ENCODE measurements at regions not wholly inside any gene's neighbourhood (a gene's known extent, or its start where the extent isn't known, plus 50 kb on each side); places are given as distances from the start of the nearest gene placed in this dataset.

DNA sequence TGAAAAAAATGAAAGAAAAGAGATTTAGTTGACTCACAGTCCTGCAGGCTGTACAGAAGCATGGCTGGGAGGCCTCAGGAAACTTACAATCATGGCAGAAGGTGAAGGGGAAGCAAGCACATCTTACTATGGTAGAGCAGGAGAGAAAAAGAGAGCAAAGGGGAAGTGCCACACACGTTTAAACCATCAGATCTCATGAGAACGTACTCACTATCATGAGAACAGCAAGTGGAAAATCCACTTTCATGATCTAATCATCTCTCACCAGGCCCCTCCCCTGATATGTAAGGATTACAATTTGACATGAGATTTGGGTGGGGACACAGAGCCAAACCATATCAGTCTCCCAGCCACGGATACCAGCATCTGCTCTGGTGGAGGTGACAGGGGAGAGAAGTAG, 50.8 kb upstream of the CPOX start:
- no peak overlapping the region for H3K4me3 ChIP-seq (ENCODE audit: low read depth, low read length)
- no peaks in the 10 kb centered on the region for H3K4me1 ChIP-seq (ENCODE audit: control insufficient read depth, insufficient read depth, low read length, unreplicated experiment)
- no peaks in the 10 kb centered on the region for H3K27me3 ChIP-seq (ENCODE audit: insufficient read depth, low read length)
- H2AFZ ChIP-seq (ENCODE audit: low read length, unreplicated experiment) = no peak overlapping the region
- H3K36me3 ChIP-seq (ENCODE audit: insufficient read depth, low read length) = no peaks in the 10 kb centered on the region
- no peak overlapping the region for H3K27ac ChIP-seq (ENCODE audit: low read depth, low read length)
- H3K79me2 ChIP-seq (ENCODE audit: control insufficient read depth, insufficient read depth, low read length, unreplicated experiment) = no peaks in the 10 kb centered on the region

DNA sequence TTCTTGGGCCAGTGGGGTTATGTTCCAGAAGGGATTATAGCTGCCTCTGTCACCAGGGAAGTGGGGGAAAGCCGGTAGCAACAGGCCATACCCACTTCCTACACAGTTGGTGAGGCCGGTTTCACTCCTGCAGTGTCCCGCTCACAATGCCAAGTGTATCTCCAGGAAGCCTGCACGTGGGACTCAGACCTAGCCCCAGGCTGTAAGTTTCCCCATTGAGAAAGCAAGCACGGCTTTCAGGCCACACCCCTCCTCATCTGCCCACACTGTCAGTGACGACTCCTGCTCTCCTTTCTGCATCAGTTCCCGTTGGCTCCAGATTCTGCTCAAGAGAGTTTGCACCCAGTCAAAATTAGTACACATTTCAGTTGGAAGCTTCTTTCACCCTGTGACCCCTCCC, 51.6 kb upstream of the CPOX start:
- no peaks in the 10 kb centered on the region for H3K36me3 ChIP-seq (ENCODE audit: insufficient read depth, low read length)
- H3K27ac ChIP-seq (ENCODE audit: low read depth, low read length) = no peak overlapping the region
- no peaks in the 10 kb centered on the region for H3K79me2 ChIP-seq (ENCODE audit: control insufficient read depth, insufficient read depth, low read length, unreplicated experiment)
- no peak overlapping the region for H2AFZ ChIP-seq (ENCODE audit: low read length, unreplicated experiment)
- no peaks in the 10 kb centered on the region for H3K27me3 ChIP-seq (ENCODE audit: insufficient read depth, low read length)
- H3K4me1 ChIP-seq (ENCODE audit: control insufficient read depth, insufficient read depth, low read length, unreplicated experiment) = no peaks in the 10 kb centered on the region
- H3K4me3 ChIP-seq (ENCODE audit: low read depth, low read length) = no peak overlapping the region

DNA sequence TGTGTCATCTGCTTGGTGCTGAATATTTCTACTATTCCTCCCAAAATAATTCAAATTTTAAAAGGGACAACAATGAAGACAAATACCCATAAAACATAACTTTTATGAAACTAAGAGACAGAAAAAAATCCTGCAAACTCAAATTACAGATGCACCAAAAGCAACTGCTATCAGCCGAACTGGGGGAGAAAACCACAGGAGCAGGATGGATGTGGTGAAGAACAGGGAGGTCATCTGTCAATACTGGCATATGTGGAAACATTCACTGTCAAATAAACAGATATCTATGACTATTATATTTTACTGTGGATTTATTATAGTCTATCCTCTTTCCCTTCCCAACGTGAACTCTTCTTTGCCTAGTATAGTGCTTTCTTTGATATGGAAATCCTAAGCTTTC, 53.3 kb upstream of the CPOX start:
- H3K79me2 ChIP-seq (ENCODE audit: control insufficient read depth, insufficient read depth, low read length, unreplicated experiment) = no peaks in the 10 kb centered on the region

DNA sequence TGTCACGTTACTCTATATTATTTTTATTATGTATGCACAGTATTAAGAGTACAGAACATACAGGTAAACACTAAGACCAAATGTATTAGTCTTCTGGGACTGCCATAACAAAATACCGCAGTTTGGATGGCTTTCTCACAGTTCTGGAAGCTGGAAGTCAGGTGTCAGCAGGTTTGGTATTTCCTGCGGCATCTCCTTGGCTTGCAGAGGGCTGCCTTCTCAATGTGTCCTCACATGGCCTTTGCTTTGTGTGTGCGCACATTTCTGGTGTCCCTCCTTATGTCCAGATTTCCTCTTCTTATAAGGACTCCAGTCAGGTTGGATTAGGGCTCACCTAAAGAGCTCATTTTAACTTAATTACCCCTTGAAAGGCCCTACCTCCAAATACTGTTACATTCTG, 53.8 kb upstream of the CPOX start:
- Histone ChIP-seq H3K27ac (ENCODE audit: low read depth, low read length) (no peak overlapping the region), H2AFZ (ENCODE audit: low read length, unreplicated experiment) (no peak overlapping the region), H3K36me3 (ENCODE audit: insufficient read depth, low read length) (no peaks in the 10 kb centered on the region), H3K4me1 (ENCODE audit: control insufficient read depth, insufficient read depth, low read length, unreplicated experiment) (no peaks in the 10 kb centered on the region), H3K79me2 (ENCODE audit: control insufficient read depth, insufficient read depth, low read length, unreplicated experiment) (no peaks in the 10 kb centered on the region), H3K27me3 (ENCODE audit: insufficient read depth, low read length) (no peaks in the 10 kb centered on the region), H3K4me3 (ENCODE audit: low read depth, low read length) (no peak overlapping the region)

More for the DNA sequence above, 53.3 kb upstream of the CPOX start:
- Histone ChIP-seq H3K4me3 (ENCODE audit: low read depth, low read length) (no peak overlapping the region), H3K27ac (ENCODE audit: low read depth, low read length) (no peak overlapping the region), H3K36me3 (ENCODE audit: insufficient read depth, low read length) (no peaks in the 10 kb centered on the region), H3K4me1 (ENCODE audit: control insufficient read depth, insufficient read depth, low read length, unreplicated experiment) (no peaks in the 10 kb centered on the region), H2AFZ (ENCODE audit: low read length, unreplicated experiment) (no peak overlapping the region), H3K27me3 (ENCODE audit: insufficient read depth, low read length) (no peaks in the 10 kb centered on the region)

DNA sequence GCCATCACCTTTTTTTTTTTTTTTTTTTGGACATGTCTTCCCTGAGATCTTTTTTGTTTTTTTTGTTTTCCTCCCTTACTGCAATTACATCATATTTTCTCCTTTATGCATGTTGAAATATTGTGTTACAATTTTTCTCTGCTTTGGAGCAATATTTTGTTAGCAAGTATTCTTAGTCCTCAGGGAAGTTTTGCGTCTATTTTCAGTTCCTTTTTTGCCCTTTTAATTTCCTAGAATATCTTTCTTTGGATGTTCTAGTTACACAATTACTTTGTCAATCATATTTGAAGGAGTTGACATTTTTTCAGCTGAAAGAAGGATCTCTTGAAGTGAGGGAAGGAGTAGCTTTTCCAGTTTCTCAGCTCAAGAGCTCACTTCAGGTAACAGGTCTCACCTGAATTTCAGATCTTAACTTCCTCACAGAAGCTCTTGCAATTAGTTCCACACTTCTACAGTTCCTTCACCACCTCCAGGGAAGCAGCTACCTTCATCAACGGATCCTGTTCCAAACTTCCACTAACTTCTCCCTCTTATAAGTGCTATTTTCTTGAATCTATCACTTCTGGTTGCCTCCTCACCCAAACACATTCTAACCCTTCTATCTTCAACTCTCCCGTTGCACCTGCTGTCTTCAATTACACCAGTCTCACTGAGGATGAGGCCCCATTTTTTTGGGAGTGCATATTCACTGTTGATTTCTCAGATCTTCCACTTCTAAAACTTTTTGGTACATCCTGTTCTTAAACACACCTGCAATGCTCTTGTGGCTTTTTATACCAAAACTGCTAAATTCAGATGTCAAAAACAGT, 57.8 kb upstream of the CPOX start:
- Histone ChIP-seq H3K27ac (ENCODE audit: low read depth, low read length) (no peak overlapping the region), H3K4me1 (ENCODE audit: control insufficient read depth, insufficient read depth, low read length, unreplicated experiment) (no peaks in the 10 kb centered on the region), H3K27me3 (ENCODE audit: insufficient read depth, low read length) (no peaks in the 10 kb centered on the region), H3K4me3 (ENCODE audit: low read depth, low read length) (no peak overlapping the region), H2AFZ (ENCODE audit: low read length, unreplicated experiment) (no peak overlapping the region), H3K79me2 (ENCODE audit: control insufficient read depth, insufficient read depth, low read length, unreplicated experiment) (no peaks in the 10 kb centered on the region), H3K36me3 (ENCODE audit: insufficient read depth, low read length) (no peaks in the 10 kb centered on the region)

DNA sequence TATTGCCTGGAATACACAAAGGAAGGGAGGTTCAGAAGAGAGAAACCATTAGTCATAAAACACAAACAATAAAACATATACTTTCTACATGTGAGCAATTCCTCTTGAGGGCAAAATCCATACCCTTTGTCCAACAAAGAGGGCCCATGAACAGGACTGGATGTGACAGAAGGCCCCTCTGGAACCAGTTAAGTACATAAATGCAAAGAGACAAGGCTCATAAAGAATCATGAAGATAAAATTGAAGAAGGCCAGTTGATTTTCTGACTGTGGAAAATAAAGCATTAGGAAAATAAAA, 58.3 kb upstream of the CPOX start:
- Histone ChIP-seq H3K4me3 (ENCODE audit: low read depth, low read length) (no peak overlapping the region), H3K27me3 (ENCODE audit: insufficient read depth, low read length) (no peaks in the 10 kb centered on the region), H2AFZ (ENCODE audit: low read length, unreplicated experiment) (no peak overlapping the region), H3K4me1 (ENCODE audit: control insufficient read depth, insufficient read depth, low read length, unreplicated experiment) (no peaks in the 10 kb centered on the region), H3K36me3 (ENCODE audit: insufficient read depth, low read length) (no peaks in the 10 kb centered on the region), H3K27ac (ENCODE audit: low read depth, low read length) (no peak overlapping the region), H3K79me2 (ENCODE audit: control insufficient read depth, insufficient read depth, low read length, unreplicated experiment) (no peaks in the 10 kb centered on the region)

DNA sequence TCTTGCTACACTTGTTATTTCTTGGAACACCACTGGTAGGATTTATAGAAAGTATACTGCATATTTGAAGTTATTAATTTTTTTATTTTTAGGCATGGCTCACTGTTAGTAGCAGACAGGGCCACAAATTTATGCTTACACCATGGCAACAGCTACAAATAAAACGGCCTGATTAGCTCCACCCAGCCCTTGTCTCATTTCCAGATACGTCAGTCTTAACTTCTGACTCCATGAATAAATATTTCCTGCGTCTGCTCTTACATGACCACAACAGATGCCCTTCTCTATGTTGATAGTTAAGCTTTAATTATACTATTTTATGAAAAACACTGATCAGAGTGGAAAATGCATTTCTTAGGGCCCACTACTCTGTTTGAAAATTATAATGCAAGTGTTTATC, 62.3 kb upstream of the CPOX start:
- Histone ChIP-seq H3K79me2 (ENCODE audit: control insufficient read depth, insufficient read depth, low read length, unreplicated experiment) (no peaks in the 10 kb centered on the region), H2AFZ (ENCODE audit: low read length, unreplicated experiment) (no peak overlapping the region), H3K36me3 (ENCODE audit: insufficient read depth, low read length) (no peaks in the 10 kb centered on the region), H3K4me1 (ENCODE audit: control insufficient read depth, insufficient read depth, low read length, unreplicated experiment) (no peaks in the 10 kb centered on the region), H3K27ac (ENCODE audit: low read depth, low read length) (no peak overlapping the region), H3K4me3 (ENCODE audit: low read depth, low read length) (no peak overlapping the region), H3K27me3 (ENCODE audit: insufficient read depth, low read length) (peaks cover 8% of the 10 kb centered on the region; the same call in 1 of the 2 replicates)

DNA sequence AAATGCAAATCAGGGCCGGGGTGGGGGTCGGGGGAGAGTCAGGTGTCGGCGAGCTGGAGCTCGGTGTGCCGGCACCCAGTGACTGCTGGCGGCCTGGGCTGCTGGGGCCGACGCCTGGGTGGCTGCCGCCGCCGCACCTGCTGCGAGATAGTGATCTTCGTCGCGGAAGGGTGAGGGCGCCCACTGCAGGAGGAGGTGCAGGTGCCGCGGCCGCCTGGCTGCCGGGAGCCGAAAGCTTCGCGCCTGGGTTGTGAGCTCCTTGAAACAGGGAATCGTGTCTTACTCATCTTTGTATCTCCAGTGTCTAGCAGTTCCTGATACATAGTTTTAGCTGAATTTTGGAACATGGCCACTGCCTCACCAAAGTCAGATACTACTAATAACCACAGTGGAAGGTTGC, 64.0 kb upstream of the CPOX start:
- peak overlapping the region; percentile 44 for H2AFZ ChIP-seq (ENCODE audit: low read length, unreplicated experiment)
- no peak overlapping the region for H3K27ac ChIP-seq (ENCODE audit: low read depth, low read length)

DNA sequence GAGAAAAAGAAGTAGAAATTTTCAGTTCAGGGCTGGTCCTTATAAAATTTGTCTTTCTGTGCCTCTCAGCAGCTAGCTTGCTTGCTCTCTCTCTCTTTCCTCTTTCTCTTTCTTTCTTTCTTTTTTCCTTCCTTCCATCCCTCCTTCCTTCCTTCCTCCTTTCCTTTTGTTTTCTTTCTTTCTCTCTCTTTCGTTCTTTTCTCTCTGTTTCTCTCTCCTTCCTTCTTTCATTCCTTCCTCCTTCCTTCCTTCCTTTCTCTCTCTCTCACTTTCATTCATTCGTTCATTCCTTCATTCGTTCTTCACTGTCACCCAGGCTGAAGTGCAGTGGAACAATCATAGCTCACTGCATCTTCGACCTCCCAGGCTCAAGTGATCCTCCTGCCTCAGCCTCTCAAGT, 69.3 kb upstream of the CPOX start:
- Histone ChIP-seq H2AFZ (ENCODE audit: low read length, unreplicated experiment) (no peak overlapping the region), H3K36me3 (ENCODE audit: insufficient read depth, low read length) (no peaks in the 10 kb centered on the region), H3K27me3 (ENCODE audit: insufficient read depth, low read length) (peaks cover 4% of the 10 kb centered on the region; the same call in 1 of the 2 replicates), H3K4me3 (ENCODE audit: low read depth, low read length) (no peak overlapping the region), H3K79me2 (ENCODE audit: control insufficient read depth, insufficient read depth, low read length, unreplicated experiment) (no peaks in the 10 kb centered on the region), H3K4me1 (ENCODE audit: control insufficient read depth, insufficient read depth, low read length, unreplicated experiment) (no peaks in the 10 kb centered on the region), H3K27ac (ENCODE audit: low read depth, low read length) (no peak overlapping the region)

More for the DNA sequence above, 64.0 kb upstream of the CPOX start:
- Histone ChIP-seq H3K27me3 (ENCODE audit: insufficient read depth, low read length) (peaks cover 8% of the 10 kb centered on the region; the same call in 1 of the 2 replicates), H3K79me2 (ENCODE audit: control insufficient read depth, insufficient read depth, low read length, unreplicated experiment) (no peaks in the 10 kb centered on the region), H3K36me3 (ENCODE audit: insufficient read depth, low read length) (no peaks in the 10 kb centered on the region), H3K4me1 (ENCODE audit: control insufficient read depth, insufficient read depth, low read length, unreplicated experiment) (no peaks in the 10 kb centered on the region), H3K4me3 (ENCODE audit: low read depth, low read length) (peak overlapping the region; percentile 51; the same call in 1 of the 2 replicates)

DNA sequence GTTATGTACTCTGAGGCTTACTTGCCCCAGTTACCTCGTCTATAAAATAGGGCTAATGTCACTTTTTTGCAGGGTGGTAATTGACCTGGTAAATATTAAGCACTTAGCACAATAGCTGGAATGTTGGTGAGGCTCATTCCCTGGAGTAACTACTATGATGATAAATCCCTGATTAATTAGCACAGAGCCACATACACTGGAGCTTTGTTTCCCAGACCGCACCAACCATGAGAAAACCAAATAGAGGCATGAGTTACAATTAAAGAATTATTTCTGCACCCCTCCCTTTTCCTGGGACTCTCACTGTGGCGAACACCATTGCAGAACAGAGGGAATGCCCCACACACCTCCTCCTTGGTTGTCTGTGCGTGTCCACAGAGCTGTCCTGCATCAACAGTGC, 76.6 kb upstream of the CPOX start:
- Histone ChIP-seq H2AFZ (ENCODE audit: low read length, unreplicated experiment) (no peak overlapping the region), H3K4me1 (ENCODE audit: control insufficient read depth, insufficient read depth, low read length, unreplicated experiment) (no peaks in the 10 kb centered on the region), H3K4me3 (ENCODE audit: low read depth, low read length) (no peak overlapping the region), H3K36me3 (ENCODE audit: insufficient read depth, low read length) (no peaks in the 10 kb centered on the region), H3K79me2 (ENCODE audit: control insufficient read depth, insufficient read depth, low read length, unreplicated experiment) (no peaks in the 10 kb centered on the region), H3K27me3 (ENCODE audit: insufficient read depth, low read length) (no peaks in the 10 kb centered on the region), H3K27ac (ENCODE audit: low read depth, low read length) (no peak overlapping the region)

DNA sequence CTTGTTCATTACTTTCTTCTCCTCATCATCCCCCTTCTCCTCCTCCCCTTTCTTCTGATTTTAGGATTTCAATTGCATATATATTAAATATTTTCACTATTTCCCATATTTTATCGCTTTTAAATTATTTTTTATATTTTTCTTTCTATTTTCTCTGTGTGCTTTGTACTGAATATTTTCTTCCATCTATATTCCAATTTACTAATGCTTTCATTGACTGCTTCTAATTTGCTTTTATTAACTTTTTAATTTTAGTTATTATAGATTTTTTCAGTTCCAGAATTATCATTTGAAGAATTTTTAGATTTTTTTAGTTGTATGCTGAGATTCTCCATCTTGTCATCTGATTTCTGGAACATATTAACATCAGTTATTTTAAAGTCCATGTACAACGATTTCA, 83.2 kb upstream of the ST3GAL6 start:
- no peak overlapping the region for H3K27ac ChIP-seq (ENCODE audit: low read depth, low read length)
- no peaks in the 10 kb centered on the region for H3K79me2 ChIP-seq (ENCODE audit: control insufficient read depth, insufficient read depth, low read length, unreplicated experiment)
- no peak overlapping the region for H3K4me3 ChIP-seq (ENCODE audit: low read depth, low read length)
- H3K4me1 ChIP-seq (ENCODE audit: control insufficient read depth, insufficient read depth, low read length, unreplicated experiment) = no peaks in the 10 kb centered on the region
- H3K27me3 ChIP-seq (ENCODE audit: insufficient read depth, low read length) = no peaks in the 10 kb centered on the region
- H3K36me3 ChIP-seq (ENCODE audit: insufficient read depth, low read length) = no peaks in the 10 kb centered on the region
- H2AFZ ChIP-seq (ENCODE audit: low read length, unreplicated experiment) = no peak overlapping the region

Measured in ACC112 (cell line).